HG03103 (cell line): ENCODE measurements at regions not wholly inside any gene's neighbourhood (a gene's known extent, or its start where the extent isn't known, plus 50 kb on each side); places are given as distances from the start of the nearest gene placed in this dataset.
"Not testable (repeated sequence)": the region's sequence is repeated elsewhere in the genome, so short reads cannot be mapped to it uniquely, and the experiment has no call there.

ENCODE experiments used
- ATAC-seq: cut with Tn5 transposase; IDR thresholded peaks from one replicate; pipeline ENCODE4 v1.9.1; 2021; ENCODE audit warnings: low read depth; ENCODE audit not compliant: unreplicated experiment

GRCh38 chr12:131572626-131573025 is 138.3 kb upstream of the SFSWAP start:
- no peak for ATAC-seq

GRCh38 chr12:131573631-131574394 is 137.1 kb upstream of the SFSWAP start:
- ATAC-seq: no peak

- no peak for ATAC-seq
Measured at GRCh38 chr12:131574395-131574771, 136.5 kb upstream of the SFSWAP start.

GRCh38 chr12:131575371-131575770 is 135.5 kb upstream of the SFSWAP start:
- ATAC-seq: no peak

GRCh38 chr12:131576734-131577133 is 134.2 kb upstream of the SFSWAP start:
- not testable (repeated sequence) for ATAC-seq

- ATAC-seq: no peak
Measured at GRCh38 chr12:131577766-131578165, 133.1 kb upstream of the SFSWAP start.

GRCh38 chr12:131578828-131579470 is 131.9 kb upstream of the SFSWAP start:
- ATAC-seq: no peak

GRCh38 chr12:131583090-131583712 is 127.7 kb upstream of the SFSWAP start:
- ATAC-seq: no peak

GRCh38 chr12:131586269-131586668 is 124.6 kb upstream of the SFSWAP start:
- no peak for ATAC-seq

GRCh38 chr12:131586761-131587160 is 124.1 kb upstream of the SFSWAP start:
- no peak for ATAC-seq

GRCh38 chr12:131587565-131587964 is 123.3 kb upstream of the SFSWAP start:
- no peak for ATAC-seq

- no peak for ATAC-seq
Measured at GRCh38 chr12:131589221-131589897, 121.5 kb upstream of the SFSWAP start.

GRCh38 chr12:131589966-131590365 is 120.9 kb upstream of the SFSWAP start:
- ATAC-seq: no peak

GRCh38 chr12:131591136-131591535 is 119.8 kb upstream of the SFSWAP start:
- ATAC-seq: no peak

- ATAC-seq: no peak
Measured at GRCh38 chr12:131591714-131592709, 118.9 kb upstream of the SFSWAP start.

GRCh38 chr12:131592972-131593371 is 117.9 kb upstream of the SFSWAP start:
- ATAC-seq: peak; percentile 96

- ATAC-seq: no peak
Measured at GRCh38 chr12:131593406-131593805, 117.5 kb upstream of the SFSWAP start.

GRCh38 chr12:131596115-131596514 is 114.8 kb upstream of the SFSWAP start:
- no peak for ATAC-seq

- ATAC-seq: no peak
Measured at GRCh38 chr12:131597333-131597732, 113.6 kb upstream of the SFSWAP start.

- no peak for ATAC-seq
Measured at GRCh38 chr12:131598717-131599116, 112.2 kb upstream of the SFSWAP start.
